ENCODE measurements at regions not wholly inside any gene's neighbourhood (a gene's known extent, or its start where the extent isn't known, plus 50 kb on each side); places are given as distances from the start of the nearest gene placed in this dataset.

- TF ChIP-seq CTCF (IDR thresholded peaks at IDR 0.05) (no peak), POLR2A (IDR thresholded peaks at IDR 0.05) (no peak)
Observed at GRCh38 chr1:170231662-170232061, 85.9 kb downstream of the NTMT2 start.

Measured in Peyer's patch (tissue), 4 donors.